DOHH2 (cell line): ENCODE measurements at regions not wholly inside any gene's neighbourhood (a gene's known extent, or its start where the extent isn't known, plus 50 kb on each side); places are given as distances from the start of the nearest gene placed in this dataset.
"Not testable (repeated sequence)": the region's sequence is repeated elsewhere in the genome, so short reads cannot be mapped to it uniquely, and the experiment has no call there.

Experiments used
- H3F3A ChIP-seq: fragments of 200-600 bp; sonication (generic), shearing (Covaris generic); 2 replicates; pipeline ENCODE4 v1.6.0; 2016; ENCODE audit warnings: antibody characterized with exemption, mild to moderate bottlenecking; ENCODE audit not compliant: control insufficient read depth, insufficient read depth
- H3K27ac ChIP-seq: fragments of 200-600 bp; sonication (generic); 2 replicates; pipeline ENCODE4 v1.5.1; 2014; ENCODE audit warnings: low read depth, mild to moderate bottlenecking, low read length, moderate library complexity
- H3K27me3 ChIP-seq: fragments of 200-600 bp; sonication (generic); 2 replicates; pipeline ENCODE4 v1.6.1; 2014; ENCODE audit warnings: mild to moderate bottlenecking, low read length, mixed read lengths; ENCODE audit not compliant: control insufficient read depth
- H3K36me3 ChIP-seq: fragments of 200-600 bp; sonication (generic); 2 replicates; pipeline ENCODE4 v1.6.1; 2014; ENCODE audit warnings: mild to moderate bottlenecking, low read length, moderate library complexity, mixed read lengths; ENCODE audit not compliant: control insufficient read depth
- H3K4me1 ChIP-seq: fragments of 200-600 bp; sonication (generic); 2 replicates; pipeline ENCODE4 v1.6.1; 2014; ENCODE audit warnings: mild to moderate bottlenecking, low read length, mixed read lengths; ENCODE audit not compliant: control insufficient read depth
- H3K4me2 ChIP-seq: fragments of 200-600 bp; sonication (generic); 2 replicates; pipeline ENCODE4 v1.6.0; 2014; ENCODE audit warnings: mild to moderate bottlenecking, low read length, moderate library complexity
- H3K4me3 ChIP-seq: fragments of 200-600 bp; sonication (generic); 2 replicates; pipeline ENCODE4 v1.5.1; 2014; ENCODE audit warnings: mild to moderate bottlenecking, low read length, mixed read lengths
- H3K79me2 ChIP-seq: fragments of 200-600 bp; sonication (generic); 2 replicates; pipeline ENCODE4 v1.6.1; 2014; ENCODE audit warnings: mild to moderate bottlenecking, low read length, mixed read lengths; ENCODE audit not compliant: control insufficient read depth
- H3K9me2 ChIP-seq: fragments of 200-600 bp; sonication (generic); replicated peaks from 2 replicates; pipeline ENCODE4 v1.6.1; 2014; ENCODE audit warnings: mild to moderate bottlenecking, low read length, mixed read lengths; ENCODE audit not compliant: control insufficient read depth
- H3K9me3 ChIP-seq: fragments of 200-600 bp; sonication (generic); 2 replicates; pipeline ENCODE4 v1.6.1; 2014; ENCODE audit warnings: antibody characterized with exemption, low read length, mixed read lengths; ENCODE audit not compliant: control insufficient read depth, insufficient read depth
- H4K20me1 ChIP-seq: fragments of 200-600 bp; sonication (generic); 2 replicates; pipeline ENCODE4 v1.6.0; 2014; ENCODE audit warnings: low read depth, mild to moderate bottlenecking, antibody characterized with exemption, low read length, moderate library complexity; ENCODE audit not compliant: control insufficient read depth, insufficient read depth
- CTCF ChIP-seq: fragments of 200-600 bp; sonication (generic); IDR thresholded peaks from one replicate; pipeline ENCODE4 v1.5.1; 2014; ENCODE audit warnings: antibody characterized with exemption, mild to moderate bottlenecking, low read depth, low read length; ENCODE audit not compliant: poor library complexity, severe bottlenecking
- EZH2phosphoT487 ChIP-seq: fragments of 200-600 bp; sonication (generic); IDR thresholded peaks from 2 replicates; pipeline ENCODE4 v1.6.1; 2017; ENCODE audit warnings: borderline replicate concordance, mild to moderate bottlenecking, antibody characterized with exemption, low read length, moderate library complexity, mixed read lengths

DNA sequence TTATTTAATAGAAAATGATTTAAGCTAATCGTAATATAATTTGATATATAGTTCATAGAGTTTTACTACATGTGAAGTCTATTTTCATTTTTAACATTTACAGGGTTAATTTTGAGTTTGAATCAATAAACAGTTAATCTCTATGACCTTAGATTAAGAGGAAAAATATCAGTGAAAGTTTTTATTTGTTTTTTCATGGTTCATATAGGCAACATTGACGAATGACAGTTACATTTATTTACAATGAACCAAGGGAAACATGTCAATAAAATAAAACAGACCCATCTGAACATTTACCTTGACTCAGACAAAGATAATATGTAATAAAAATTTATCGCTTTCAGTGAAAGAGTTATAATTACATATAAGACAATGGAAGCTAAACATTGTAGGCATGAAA is 346.6 kb upstream of the SLITRK5 start:
- Histone ChIP-seq H3K4me1 (no peaks in the 10 kb centered on the region), H3K4me3 (no peak overlapping the region), H3F3A (no peaks in the 10 kb centered on the region), H4K20me1 (no peaks in the 10 kb centered on the region), H3K9me3 (no peaks in the 10 kb centered on the region), H3K27me3 (no peaks in the 10 kb centered on the region), H3K79me2 (no peaks in the 10 kb centered on the region), H3K36me3 (no peaks in the 10 kb centered on the region), H3K4me2 (no peak overlapping the region), H3K9me2 (no peaks in the 10 kb centered on the region), H3K27ac (no peak overlapping the region)
- no peak for TF ChIP-seq EZH2phosphoT487
- no peak for TF ChIP-seq CTCF

- Histone ChIP-seq H3K9me3 (no peaks in the 10 kb centered on the region), H3F3A (no peaks in the 10 kb centered on the region), H3K36me3 (no peaks in the 10 kb centered on the region), H3K79me2 (no peaks in the 10 kb centered on the region), H3K4me2 (no peak overlapping the region), H3K4me3 (no peak overlapping the region), H3K4me1 (no peaks in the 10 kb centered on the region), H3K27me3 (no peaks in the 10 kb centered on the region), H3K27ac (no peak overlapping the region), H4K20me1 (no peaks in the 10 kb centered on the region), H3K9me2 (no peaks in the 10 kb centered on the region)
- TF ChIP-seq EZH2phosphoT487 (no peak), CTCF (no peak)
These were observed 340.0 kb upstream of the SLITRK5 start for GRCh38 chr13:87331178-87331577.

- Histone ChIP-seq H3K4me2 (no peak overlapping the region), H3K36me3 (no peaks in the 10 kb centered on the region)
- TF ChIP-seq EZH2phosphoT487: no peak
These were observed 337.6 kb upstream of the SLITRK5 start for GRCh38 chr13:87333599-87333998.

GRCh38 chr13:87334176-87334575 is 337.0 kb upstream of the SLITRK5 start:
- no peak overlapping the region for H3K4me2 ChIP-seq
- H3K4me3 ChIP-seq: no peak overlapping the region
- no peaks in the 10 kb centered on the region for H3K79me2 ChIP-seq
- no peaks in the 10 kb centered on the region for H3K27me3 ChIP-seq
- H3K4me1 ChIP-seq: no peaks in the 10 kb centered on the region
- no peaks in the 10 kb centered on the region for H3K36me3 ChIP-seq
- no peaks in the 10 kb centered on the region for H3F3A ChIP-seq
- no peaks in the 10 kb centered on the region for H3K9me3 ChIP-seq
- H4K20me1 ChIP-seq: no peaks in the 10 kb centered on the region
- H3K9me2 ChIP-seq: no peaks in the 10 kb centered on the region
- no peak for TF ChIP-seq EZH2phosphoT487
- TF ChIP-seq CTCF: no peak
- no peak overlapping the region for H3K27ac ChIP-seq

More at GRCh38 chr13:87333599-87333998, 337.6 kb upstream of the SLITRK5 start:
- Histone ChIP-seq H3K9me3 (no peaks in the 10 kb centered on the region), H4K20me1 (no peaks in the 10 kb centered on the region), H3K27me3 (no peaks in the 10 kb centered on the region), H3K4me1 (no peaks in the 10 kb centered on the region), H3K4me3 (no peak overlapping the region), H3K9me2 (no peaks in the 10 kb centered on the region), H3K79me2 (no peaks in the 10 kb centered on the region), H3K27ac (no peak overlapping the region), H3F3A (no peaks in the 10 kb centered on the region)

DNA sequence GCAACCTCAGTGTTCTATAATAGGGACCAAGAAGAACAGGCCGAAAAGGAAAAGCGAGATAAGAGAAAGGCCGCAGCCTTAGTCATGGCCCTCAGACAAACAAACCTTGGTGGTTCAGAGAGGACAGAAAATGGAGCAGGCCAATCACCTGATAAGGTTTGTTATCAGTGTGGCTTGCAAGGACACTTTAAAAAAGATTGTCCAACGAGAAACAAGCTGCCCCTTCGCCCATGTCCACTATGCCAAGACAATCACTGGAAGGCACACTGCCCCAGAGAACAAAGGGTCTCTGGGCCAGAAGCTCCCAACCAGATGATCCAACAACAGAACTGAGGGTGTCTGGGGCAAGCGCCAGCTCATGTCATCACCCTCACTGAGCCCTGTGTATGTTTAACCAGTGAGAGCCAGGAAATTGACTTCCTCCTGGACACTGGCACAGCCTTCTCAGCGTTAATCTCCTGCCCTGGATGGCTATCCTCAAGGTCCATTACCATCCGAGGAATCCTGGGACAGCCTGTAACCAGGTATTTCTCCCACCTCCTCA is 334.8 kb upstream of the SLITRK5 start:
- H3K9me2 ChIP-seq, H3K4me2 ChIP-seq: not testable (repeated sequence)

More for the DNA sequence above, 334.8 kb upstream of the SLITRK5 start:
- H3K36me3 ChIP-seq, H3K4me3 ChIP-seq, H3K79me2 ChIP-seq, H3K4me1 ChIP-seq, H3K27me3 ChIP-seq, H3K27ac ChIP-seq, H4K20me1 ChIP-seq, H3F3A ChIP-seq, H3K9me3 ChIP-seq: not testable (repeated sequence)
